NOMO-1 treated with dmso at 0.1 percent for 144 hours (cell line): ENCODE measurements at regions not wholly inside any gene's neighbourhood (a gene's known extent, or its start where the extent isn't known, plus 50 kb on each side); places are given as distances from the start of the nearest gene placed in this dataset.
"Not testable (repeated sequence)": the region's sequence is repeated elsewhere in the genome, so short reads cannot be mapped to it uniquely, and the experiment has no call there.

ENCODE experiments used
- DNase-seq: peaks from one replicate; lab custom pipeline; 2025; ENCODE audit not compliant: unreplicated experiment; lab: John Stamatoyannopoulos, UW

DNA sequence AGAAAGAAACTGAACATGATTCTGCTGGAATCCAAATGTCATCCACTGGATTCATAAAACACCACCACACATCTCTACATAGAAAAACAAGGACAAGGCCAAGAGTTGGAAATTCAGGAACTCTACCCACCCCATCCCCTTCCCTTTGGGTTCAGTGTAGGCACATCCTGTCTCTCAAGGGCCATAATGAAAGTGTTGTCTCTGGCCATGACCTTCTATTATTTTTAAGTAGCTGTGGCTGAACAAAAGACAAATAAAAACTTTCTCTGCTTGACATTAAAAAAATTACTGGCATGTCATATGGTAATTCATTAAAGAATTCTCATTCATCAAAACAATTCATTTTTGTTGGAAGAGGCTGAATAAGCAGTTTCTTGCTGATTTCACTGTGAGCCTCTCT is 54.9 kb upstream of the ZBTB18 start:
- DNase-seq = no peak

DNA sequence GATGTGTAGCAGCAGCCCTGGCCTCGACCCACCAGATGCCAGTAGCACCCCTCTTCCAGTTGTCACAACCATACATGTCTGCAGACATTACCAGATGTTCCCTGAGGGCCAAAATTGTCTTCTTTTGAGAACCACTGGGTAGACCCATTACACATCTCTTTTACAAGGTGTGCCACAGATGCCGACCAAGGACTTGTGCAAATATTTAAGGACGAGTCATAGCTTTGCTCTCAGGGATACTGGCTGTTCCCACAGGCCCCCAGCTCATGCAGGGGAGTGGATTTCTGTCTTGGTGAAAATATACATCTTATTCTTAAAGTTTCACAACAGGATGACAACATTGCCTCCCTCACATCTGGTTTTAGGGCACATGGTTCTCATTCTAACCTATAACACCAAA is 59.4 kb upstream of the ZBTB18 start:
- no peak for DNase-seq

DNA sequence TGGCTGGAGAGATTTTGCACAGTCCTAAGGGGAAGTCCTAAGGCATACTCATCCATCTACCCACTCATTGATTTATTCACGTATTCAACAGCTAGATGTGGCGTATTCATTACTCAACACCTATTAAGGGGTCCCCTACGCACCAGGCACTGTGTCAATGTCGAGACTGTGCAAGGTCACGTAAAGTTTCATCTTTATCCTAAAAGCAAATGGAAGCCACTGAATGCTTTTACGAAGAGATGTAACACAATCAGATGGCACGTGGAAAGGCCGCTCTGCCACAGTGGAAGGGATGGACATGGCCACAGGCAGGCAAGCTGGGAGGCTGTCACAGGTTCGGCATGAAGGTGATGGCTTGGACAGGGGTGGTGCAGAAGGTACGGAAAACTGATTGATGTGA is 66.3 kb upstream of the ZBTB18 start:
- no peak for DNase-seq

DNA sequence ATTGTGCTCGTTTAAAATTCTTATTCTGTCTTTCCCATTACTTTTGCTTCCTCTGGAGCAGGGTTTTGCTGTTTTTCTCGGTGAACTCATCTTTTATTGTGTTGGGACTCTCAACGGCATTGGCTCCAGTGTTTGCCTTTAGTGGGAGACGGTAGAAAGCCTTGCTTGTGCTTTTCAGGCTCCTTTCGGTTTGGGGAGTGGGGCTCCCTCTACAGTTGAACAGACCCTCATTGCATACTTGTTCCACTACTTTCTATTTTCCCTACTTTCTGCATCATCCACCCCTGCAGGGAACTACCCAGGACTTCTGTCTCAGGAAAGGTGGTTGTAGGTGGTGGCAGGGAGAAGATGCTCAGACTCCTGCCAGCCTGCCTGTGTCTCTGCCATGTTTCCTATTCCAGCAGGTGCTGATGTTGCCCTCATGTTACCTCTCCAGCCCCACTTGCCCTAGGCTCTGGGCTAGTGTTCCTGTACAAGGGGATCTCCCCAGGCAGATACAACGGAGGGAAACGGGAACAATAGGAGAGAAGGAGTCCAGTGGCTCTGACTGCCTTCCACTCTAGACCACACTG is 68.5 kb upstream of the ZBTB18 start:
- DNase-seq = no peak

DNA sequence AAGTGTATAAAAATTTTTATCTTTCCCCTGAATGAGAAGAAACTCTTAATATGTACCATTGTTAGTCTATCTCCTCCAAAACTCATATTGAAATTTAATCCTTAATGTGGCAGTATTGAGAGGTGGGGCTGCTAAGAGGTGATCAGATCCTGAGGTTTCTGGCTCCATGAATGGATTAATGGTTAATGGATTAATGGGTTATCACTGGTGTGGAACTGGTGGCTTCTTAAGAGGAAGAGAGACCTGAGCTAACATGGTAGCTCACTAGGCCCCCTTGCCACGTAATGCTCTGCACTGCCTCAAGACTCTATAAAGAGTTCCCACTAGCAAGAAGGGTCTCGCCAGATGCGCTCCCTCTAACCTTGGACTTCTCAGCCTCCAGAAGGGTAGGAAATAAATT is 70.6 kb upstream of the ZBTB18 start:
- DNase-seq = no peak

DNA sequence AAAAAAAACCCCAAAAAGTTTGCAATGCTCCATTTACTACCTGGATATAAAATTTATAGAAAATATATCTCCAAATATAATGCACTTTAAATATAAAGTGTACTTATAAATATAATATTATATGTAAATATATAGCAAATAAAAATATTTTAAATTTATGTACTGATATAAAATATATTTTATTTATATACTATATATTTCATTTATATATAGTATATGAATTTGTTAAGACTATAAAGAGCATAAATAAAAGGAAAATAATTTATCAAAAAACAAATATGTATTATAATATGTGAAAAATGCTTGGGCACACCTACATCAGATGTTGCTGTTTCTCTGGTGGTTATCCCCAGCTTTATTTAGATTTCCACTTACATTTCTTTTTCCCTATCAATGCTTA is 71.0 kb upstream of the ZBTB18 start:
- no peak for DNase-seq

DNA sequence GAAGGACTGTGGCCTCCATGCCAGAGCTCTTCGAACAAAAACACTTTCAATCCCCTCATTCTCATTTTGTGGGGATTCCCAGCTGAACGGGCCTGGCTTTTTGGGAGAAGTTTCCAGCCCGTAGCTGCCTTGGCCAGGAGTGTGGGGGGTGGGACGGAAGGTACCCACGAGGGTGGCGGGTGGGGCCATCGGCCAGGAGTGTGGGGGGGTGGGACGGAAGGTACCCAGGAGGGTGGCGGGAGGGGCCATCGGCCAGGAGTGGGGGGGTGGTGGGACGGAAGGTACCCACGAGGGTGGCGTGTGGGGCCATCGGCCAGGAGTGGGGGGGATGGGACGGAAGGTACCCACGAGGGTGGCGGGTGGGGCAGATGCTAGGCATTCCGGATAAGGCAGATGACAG is 71.7 kb upstream of the ZBTB18 start:
- no peak for DNase-seq

DNA sequence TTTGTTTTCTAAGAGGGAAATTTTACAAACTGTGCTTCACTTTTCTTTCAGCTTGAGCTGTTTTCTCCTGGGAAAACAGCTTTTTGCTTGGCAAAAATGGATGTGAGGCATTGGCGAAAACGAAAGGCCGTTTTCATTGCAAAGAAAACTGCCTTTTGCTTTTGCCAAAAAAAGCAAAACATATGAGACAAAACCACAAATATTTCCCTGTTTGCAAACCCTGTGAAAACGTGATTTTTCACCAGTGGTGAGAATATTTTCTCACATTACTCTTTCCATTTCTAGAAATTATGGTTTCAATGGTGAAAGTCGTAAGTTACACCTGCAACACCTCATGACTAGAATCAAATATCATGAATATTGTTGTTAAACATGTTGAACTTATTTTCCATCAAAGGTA is 74.0 kb upstream of the ZBTB18 start:
- no peak for DNase-seq

DNA sequence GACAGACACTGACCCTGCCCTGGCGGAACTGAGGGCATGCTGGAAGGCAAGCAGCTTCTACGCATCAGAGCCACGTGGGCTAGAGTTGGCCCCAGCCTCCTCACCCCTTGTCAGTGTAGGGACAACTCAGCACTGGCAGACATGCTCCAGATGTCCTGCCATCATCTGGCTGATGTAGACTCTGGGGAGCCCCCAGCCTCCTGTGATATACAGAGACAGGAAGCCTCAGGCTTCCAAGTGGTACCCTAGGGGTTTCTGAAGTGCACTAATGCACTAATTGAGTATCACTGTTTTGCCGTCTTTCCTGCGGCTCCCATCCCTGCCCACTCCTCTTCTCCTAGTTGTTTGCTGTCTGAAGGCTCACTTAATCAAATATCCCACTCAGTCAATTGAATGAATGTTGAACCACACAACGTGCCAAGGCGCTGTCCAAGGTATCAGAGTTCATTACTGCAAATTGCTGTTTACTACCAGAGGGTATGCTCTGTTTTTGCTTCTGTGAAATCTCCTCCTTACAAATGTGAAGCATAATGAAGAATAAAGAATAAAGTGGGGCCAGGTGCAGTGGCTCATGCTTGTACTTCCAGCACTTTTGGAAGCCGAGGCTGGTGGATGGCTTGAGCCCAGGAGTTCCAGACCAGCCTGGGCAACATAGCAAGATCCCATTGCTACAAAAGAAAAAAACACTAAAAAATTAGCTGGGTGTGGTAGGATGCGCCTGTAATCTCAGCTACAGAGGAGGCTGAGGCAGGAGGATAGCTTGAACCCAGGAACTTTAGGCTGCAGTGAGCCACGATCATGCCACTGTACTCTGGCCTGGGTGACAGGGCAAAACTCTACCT is 76.4 kb upstream of the ZBTB18 start:
- DNase-seq = no peak

DNA sequence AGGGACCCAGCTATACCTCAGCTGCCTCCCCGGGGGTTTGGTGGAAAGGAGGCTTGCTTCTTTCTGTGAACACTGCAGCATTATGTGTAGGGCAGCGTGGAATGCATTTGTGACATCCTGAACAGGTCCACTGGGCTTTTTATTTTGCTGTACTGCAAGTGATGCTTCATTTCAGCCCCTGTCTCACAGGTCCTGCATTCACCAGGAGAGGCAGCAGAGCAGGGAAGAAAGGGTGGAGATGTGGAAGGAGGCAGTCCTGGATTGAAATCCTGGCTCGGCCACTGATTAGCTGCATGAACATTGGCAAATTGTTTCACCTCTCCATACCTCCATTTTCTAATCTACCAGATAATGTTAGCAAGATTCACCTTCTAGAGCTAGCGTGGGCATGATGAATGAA is 77.9 kb upstream of the ZBTB18 start:
- no peak for DNase-seq

DNA sequence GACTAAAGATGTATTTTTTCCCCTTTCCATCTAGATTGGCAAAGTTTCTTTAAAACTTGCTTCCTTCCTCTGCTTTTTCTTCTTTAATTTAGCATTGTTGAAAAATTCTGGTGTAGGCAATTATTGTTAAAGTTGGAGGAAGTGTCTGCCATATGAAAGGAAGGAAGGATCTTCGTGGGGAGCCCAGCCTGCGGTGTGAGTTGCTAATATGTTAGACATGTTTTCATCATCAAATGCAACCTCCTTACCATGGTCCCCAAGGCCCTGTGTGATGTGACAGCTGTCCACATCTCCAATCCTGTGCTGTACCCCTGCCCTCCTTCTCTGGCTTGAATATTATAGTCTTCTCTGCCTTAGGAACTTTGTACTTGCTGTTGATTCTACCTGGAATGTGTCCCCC is 81.0 kb upstream of the ZBTB18 start:
- DNase-seq = no peak

DNA sequence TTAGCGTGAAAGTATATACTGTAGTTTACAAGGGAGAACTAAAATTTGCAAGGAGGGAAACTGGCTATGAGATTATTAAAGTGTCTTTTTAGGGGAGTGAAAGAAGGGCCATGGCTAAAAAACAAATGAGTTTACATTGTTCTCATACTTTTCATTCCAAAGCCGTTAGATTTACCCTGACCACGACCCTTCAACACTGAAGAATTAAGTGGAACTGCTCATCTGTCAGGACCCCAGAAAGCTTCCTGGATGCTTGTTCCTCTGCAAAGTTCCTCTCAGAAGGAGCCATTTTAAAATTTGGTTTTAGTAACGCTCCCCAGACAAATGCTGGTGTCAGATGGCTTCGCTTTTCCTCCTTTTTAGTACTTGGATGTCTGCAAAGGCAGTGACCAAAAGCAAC is 82.7 kb upstream of the ZBTB18 start:
- DNase-seq = no peak

DNA sequence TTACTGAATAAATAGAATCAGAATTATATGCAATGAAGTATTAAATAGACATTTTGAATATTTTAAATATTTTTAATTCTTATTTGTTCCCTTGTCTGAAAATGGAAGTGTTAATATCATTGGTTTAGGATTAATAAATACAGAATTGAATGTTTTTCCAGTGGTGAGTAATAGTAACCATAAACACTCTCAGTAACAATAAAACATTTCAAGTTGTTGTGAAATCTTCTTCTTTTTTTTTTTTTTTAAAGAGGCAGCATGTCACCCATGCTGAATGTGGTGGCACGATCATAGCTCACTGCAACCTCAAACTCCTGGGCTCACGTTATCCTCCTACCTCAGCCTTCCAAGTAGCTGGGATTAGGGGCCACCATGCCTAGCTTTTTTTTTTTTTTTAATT is 86.2 kb upstream of the ZBTB18 start:
- no peak for DNase-seq

DNA sequence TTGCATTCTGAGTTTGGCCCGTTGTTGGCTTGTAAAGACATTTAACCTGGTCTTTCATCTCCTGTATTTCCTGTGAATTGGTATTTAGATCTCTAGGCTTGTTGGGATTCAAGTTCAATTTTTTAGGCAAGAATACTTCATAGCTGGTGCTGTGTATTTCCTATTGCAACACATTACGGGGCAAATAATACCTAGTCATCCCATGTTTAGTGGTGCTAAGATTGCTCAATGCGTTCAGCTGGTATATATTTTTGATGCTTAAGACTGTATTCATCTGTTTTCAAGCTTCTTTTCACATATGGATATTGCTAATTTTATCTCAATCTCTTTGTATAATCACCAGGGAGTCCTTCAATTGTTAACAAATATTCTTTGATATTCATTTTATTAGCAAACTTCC is 87.5 kb upstream of the ZBTB18 start:
- peak; percentile 54 for DNase-seq

DNA sequence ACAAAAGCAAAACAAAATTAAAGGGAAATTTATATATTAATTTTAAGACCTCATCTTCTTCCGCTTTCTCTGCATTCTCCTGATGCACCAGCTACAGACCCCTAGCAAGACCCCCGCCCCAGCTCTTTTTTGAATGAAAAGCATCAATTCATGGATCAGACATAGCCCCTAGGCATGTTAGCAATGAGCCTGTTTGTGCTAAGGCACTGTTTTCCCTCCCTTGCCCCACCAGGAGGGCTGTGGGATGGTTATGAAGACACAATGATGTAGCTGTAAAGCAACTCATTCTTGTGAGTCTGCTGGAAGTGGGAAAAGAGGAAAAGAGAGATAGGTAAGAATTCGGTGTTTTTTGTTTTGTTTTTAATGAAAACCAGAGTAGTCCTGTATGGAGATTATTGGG is 88.5 kb upstream of the ZBTB18 start:
- DNase-seq = no peak

DNA sequence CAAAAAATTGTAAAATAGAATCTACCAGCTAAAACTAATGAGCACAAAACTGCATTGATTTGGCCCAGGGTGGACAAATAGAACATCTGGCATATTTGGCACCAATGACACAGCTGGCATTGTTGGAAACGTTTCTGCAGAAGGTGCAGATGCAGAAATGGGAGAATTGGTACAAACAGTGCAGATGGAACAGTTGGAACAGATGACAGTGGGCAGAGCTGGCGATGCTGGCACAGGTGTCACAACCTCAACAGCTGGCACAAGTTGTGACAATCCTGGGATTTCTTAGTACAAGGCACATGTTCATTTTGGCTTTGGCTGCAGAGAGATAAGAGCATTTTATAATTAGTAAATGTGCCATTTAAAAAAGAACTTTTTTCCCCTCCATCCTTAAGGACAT is 91.1 kb upstream of the ZBTB18 start:
- no peak for DNase-seq

DNA sequence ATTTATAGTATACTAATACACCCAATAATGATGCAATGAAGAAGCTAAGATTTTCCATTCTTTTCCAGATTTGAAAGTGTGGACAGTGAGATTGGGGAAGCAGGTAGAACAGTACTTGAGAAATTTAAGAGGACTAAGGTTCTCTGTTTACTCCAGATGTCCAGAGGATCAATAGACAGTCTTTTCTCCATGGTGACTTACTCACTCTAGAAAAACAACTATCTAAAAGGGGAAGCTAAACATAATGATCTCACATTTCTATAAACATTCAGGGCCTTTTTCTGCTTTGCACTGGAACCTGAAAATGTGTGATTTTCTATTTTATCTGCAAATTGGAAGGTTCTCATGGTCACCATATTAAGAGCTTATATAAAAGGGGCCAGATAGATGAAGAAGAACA is 93.9 kb upstream of the ZBTB18 start:
- DNase-seq = no peak

DNA sequence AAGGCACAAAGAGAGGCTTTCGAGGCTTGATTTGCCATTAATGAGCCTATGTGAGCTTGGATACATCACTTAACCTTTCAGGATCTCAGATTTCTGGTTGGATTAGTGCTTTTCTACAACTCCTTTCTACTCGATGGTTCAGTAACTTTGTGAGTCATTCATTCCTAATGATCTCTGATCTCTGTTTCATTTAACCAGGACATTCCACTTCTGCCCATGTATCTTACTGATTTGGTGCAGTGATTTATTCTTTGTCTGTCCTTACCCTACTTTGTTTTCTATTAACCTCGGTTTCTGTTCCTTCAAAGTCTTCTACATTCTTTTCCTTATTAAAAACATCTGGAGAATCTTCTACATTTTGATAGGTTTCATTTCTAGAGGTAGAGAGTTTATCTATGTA is 94.6 kb upstream of the ZBTB18 start:
- no peak for DNase-seq

DNA sequence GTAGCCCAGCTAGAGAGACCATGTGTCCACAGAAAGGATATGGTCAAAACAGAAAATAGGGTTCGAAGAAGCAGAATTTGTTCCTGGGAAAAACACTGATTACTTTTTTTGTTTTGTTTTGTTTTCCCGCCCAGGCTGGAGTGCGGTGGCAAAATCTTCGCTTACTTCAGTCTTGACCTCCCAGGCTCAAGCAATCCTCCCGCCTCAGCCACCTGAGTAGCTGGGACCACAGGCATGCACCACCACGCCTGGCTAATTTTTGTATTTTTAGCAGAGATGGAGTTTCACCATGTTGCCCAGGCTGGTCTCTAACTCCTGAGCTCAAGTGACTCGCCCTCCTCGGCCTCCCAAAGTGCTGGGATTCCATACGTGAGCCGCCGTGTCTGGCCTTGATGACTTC is 99.9 kb upstream of the ZBTB18 start:
- DNase-seq = not testable (repeated sequence)

DNA sequence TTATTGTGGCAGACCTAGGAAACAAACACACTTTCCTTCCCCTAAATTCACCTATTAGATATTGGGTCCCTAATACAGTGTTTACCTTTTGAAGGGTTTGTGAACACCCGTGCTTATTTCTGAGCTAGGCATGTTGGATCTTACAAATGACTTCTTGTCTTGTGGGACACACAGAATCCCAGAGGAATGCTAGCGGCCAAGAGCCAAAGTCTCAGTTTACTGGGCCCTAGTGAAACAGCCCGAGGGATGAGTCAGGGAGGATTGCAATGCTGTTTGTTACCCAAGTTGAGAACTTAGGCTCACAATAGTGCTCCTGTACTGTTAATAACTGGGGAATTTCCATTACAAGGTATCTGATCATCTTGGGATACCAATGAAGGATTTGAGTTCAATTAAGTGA is 100.1 kb upstream of the AKT3 start:
- no peak for DNase-seq

DNA sequence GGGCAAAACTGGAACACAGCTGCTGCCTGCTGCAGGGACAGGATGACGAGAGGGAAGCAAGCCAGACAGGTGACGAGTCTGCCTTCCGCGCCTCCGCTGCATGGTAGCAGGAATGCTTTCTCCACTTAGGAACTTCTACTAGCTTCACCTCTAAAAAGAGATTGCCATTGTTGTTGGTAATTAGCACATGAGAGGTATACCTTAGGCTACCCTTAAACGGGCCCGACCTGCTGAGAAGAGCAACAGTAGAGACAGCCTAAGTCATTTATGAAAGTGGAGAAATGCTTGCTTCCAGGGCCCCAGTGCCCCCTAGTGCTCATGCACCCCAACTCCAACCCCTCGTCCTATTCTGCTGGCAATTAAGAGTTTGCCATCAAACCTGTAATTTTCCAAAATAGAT is 96.9 kb upstream of the AKT3 start:
- DNase-seq = peak; percentile 19

DNA sequence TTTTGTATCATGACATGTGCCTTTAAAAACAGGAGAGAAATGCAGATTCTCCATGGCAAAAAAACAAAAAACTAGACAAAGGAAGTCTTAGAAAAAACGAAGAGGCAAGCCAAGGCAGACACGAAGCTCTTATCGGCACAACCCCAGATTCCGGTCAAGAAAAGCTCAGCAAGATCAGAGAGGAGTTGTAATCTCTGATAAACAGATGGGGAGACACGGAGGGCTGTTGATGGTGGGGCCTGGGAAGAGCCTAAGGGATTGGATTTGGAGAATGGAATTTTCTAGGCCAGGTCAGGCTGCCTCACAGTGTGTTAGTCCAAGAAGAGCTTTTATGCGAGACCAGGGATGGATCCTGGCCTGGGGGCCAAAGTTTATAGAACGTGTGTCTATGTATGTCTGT is 96.2 kb upstream of the AKT3 start:
- no peak for DNase-seq

DNA sequence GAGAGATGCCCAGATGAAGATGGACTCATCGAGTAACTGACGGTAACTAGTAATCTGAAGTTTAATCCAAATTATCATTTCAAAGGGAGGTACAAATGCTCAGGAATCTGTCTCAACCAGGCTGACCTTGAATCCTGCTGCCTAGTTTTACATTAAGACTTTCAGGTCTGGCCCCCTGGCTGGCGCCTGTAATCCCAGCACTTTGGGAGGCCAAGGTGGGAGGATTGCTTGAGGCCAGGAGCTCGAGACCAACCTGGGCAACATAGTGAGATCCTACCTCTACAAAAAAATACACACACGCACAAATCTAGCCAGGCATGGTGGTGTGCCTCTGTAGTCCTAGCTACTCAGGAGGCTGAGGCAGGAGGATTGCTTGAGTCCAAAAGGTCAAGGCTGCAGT is 95.7 kb upstream of the AKT3 start:
- DNase-seq = no peak
